H1 (cell line): ENCODE measurements at regions not wholly inside any gene's neighbourhood (a gene's known extent, or its start where the extent isn't known, plus 50 kb on each side); places are given as distances from the start of the nearest gene placed in this dataset.

ENCODE experiments used
- KDM4A ChIP-seq: IDR thresholded peaks from one replicate; pipeline ENCODE4 v1.7.1; 2012; ENCODE audit warnings: low read depth, mild to moderate bottlenecking, moderate library complexity, low read length, inconsistent platforms; ENCODE audit not compliant: severe bottlenecking

- no peak for TF ChIP-seq KDM4A
Measured at GRCh38 chr2:238584617-238585016, 157.9 kb downstream of the ASB1 start (continued).
